H7 (cell line): ENCODE measurements at regions not wholly inside any gene's neighbourhood (a gene's known extent, or its start where the extent isn't known, plus 50 kb on each side); places are given as distances from the start of the nearest gene placed in this dataset.

ENCODE experiments used
- DNase-seq: peaks from one replicate; pipeline ENCODE4 v3.0.0; 2012
- H3K27me3 ChIP-seq: 2 replicates; pipeline ENCODE4 v1.6.0; 2011; ENCODE audit warnings: mild to moderate bottlenecking, low read length; ENCODE audit not compliant: control insufficient read depth, insufficient read depth
- H3K36me3 ChIP-seq: replicated peaks from 2 replicates; pipeline ENCODE4 v1.5.1; 2011; ENCODE audit warnings: low read length; ENCODE audit not compliant: control insufficient read depth, insufficient read depth
- H3K4me3 ChIP-seq: 2 replicates; pipeline ENCODE4 v1.5.1; 2011; ENCODE audit warnings: low read depth, mild to moderate bottlenecking, control low read depth, low read length, moderate library complexity; ENCODE audit not compliant: insufficient read depth

DNA sequence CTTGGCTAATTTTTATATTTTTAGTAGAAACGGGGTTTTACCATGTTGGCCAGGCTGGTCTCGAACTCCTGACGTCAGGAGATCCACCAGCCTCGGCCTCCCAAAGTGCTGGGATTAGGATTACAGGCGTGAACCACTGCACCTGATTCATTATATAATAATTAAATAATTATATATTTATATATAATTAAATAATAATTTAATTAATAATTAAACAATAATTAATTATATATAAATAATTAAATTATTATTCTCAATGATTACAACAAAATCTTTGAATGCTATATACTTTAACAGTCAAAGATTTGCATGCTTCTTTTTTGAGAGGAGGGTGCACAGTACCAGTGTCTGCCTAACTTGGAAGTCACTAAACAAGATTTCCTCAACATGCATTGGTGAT, 872.3 kb downstream of the EFNB2 start:
- H3K27me3 ChIP-seq: no peaks in the 10 kb centered on the region
- H3K36me3 ChIP-seq: no peaks in the 10 kb centered on the region
- no peak for DNase-seq
- H3K4me3 ChIP-seq: no peak overlapping the region

DNA sequence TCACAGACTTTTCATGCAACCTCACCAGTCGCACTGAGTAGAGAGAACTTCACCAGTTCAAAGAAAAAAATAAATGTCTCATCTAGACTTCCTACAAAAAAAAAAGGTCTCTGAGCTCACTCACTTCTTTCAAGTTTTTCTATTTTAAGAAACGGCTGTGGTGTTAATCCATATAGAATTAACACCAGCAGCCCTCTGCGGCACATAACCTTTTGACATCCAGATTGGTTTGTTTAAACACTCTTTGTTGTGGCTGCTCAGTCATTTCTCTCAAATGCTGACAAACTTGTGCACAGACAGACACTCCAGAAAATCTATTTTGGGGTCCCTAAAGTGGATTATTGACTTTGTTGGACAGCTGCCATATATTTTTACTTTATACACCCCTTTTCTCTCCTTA, 874.9 kb downstream of the EFNB2 start:
- Histone ChIP-seq H3K36me3 (no peaks in the 10 kb centered on the region), H3K4me3 (no peak overlapping the region), H3K27me3 (no peaks in the 10 kb centered on the region)
- DNase-seq: no peak

DNA sequence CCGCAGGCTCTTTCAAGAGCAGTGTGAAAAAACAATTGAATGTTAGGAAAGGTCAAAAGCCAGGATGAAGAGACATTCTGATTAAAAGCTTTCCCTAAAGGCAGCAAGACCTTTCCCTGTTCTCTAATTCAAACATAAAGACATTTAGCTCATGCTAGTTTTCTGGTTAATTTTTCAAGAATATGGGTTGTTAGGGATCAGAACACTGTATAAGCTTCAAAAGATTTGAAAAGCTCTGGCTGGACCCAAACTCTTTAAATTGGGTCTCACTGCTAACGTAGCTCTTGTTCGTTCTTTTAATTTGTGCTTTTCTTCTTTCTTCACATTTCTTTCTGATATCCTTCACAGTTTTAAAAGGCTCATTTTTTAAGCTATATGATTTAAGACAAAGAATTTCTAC, 877.0 kb downstream of the EFNB2 start:
- H3K36me3 ChIP-seq: no peaks in the 10 kb centered on the region
- H3K4me3 ChIP-seq: no peak overlapping the region
- no peak for DNase-seq
- no peaks in the 10 kb centered on the region for H3K27me3 ChIP-seq

DNA sequence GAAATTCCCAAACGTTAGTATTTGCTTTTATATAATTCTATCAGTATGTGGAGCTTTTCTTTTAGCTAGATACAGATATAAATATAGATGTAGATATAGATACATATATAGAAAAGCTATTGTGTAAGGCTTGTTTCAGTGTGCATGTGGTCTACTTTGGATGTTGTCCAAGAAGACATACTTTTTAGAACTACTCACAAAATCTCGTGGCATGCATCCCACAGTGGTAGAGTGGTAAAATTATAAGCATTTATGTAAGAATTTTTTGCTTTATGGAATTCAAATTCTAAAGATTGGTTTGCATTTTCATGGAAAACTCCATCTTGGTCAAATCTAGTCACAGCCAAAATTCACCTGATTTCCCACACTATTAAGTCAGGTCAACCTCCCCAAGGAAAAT, 880.4 kb downstream of the EFNB2 start:
- DNase-seq: no peak
- H3K36me3 ChIP-seq: no peaks in the 10 kb centered on the region
- H3K27me3 ChIP-seq: no peaks in the 10 kb centered on the region
- no peak overlapping the region for H3K4me3 ChIP-seq

DNA sequence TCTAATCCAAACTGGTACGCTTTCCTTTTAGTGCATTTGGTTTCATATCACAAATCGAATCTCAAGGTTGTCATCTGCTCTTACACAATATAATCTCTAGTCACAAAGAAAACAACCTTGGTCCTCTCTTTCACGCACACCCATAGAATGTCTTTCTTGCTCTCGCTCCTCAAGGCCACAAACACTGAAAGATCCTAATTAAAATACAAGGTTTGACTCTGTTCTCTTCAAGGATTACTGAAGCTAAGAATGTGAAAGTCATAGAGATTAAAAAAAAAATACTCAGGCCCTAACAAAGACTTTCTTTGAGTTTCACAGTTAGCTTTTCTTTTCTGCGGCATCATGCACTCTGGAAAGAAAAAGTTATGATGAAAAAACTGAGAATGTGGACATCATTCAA, 891.5 kb downstream of the EFNB2 start:
- H3K4me3 ChIP-seq: no peak overlapping the region
- DNase-seq: no peak
- H3K36me3 ChIP-seq: no peaks in the 10 kb centered on the region

DNA sequence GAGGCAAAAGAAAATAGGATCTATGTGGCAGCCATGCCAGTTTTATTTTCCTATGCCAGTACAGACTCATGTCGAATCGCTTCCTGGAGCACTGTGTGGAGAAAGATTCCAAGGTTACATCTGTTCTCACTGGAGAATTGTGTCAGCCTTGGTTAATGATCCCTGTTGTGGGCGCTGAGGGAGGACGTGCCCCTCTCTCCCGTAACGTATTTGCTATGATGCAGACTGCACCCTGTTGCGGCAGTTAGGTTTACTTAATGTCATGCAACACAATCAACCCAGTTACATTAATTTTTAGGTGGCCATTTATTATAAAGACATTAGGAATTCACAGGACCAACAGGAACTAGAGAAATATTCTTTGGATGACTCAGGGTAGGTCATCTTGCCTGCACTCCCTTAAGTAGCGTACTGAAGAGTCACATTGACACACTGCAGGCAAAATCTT, 892.9 kb downstream of the EFNB2 start:
- Histone ChIP-seq H3K4me3 (no peak overlapping the region), H3K27me3 (no peaks in the 10 kb centered on the region), H3K36me3 (no peaks in the 10 kb centered on the region)
- DNase-seq: no peak

More for the DNA sequence above, 891.5 kb downstream of the EFNB2 start:
- no peaks in the 10 kb centered on the region for H3K27me3 ChIP-seq

DNA sequence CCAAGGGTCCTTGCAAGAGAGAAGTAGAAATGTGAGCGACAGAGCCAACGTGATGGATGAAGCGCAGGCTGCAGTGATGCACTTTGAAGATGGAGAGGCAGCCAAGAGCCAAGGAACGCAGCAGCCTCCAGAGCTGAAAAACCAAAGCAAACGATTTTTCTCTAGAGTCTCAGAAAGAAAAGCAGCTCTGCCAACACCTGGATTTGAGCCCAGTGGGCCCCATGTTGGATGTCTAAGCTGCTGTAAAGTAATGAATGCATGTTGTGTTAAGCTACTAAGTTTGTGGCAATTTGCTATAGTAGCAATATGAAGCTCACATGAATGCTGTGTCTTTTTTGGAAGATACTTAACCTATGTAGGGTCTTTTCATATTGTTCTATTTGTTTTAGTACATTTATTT, 894.3 kb downstream of the EFNB2 start:
- no peak for DNase-seq
- no peaks in the 10 kb centered on the region for H3K27me3 ChIP-seq
- H3K36me3 ChIP-seq: no peaks in the 10 kb centered on the region
- H3K4me3 ChIP-seq: no peak overlapping the region

DNA sequence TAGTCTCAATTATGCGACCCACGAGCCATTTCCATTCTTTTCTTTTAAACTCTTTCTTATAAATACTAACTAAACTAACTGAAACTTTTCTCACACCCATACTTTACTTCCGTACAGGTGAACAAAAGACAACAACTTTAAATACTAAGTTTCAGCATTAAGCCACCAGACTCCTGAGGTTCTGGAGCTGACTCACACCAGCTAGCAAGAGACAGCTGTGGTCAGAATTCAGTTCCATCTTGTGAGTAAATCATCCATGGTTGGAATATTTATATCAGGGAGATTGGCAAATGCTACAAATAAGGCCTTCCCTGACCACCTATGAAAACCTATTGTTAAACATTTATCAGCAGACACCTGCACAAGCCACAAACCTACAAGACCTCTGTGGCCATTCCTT, 897.0 kb downstream of the EFNB2 start:
- Histone ChIP-seq H3K4me3 (no peak overlapping the region), H3K27me3 (no peaks in the 10 kb centered on the region), H3K36me3 (no peaks in the 10 kb centered on the region)
- no peak for DNase-seq

DNA sequence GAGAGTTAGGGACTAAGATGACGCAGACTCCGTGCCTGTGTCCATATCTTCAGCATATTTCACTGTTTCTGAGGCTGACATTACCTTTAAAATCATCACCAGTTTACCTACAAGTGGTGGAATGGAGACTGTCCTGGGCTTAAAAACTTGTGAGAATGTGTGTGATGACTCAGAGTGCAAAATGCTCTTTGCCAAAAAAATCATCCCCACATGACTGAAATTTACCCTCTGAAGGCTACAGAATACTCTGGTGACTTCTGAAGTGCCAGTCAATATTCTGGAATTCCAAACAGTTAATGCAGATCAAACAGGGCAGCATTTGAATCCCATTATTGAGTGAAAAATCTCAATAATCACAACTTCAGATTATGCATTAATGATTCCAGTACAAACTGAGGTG, 901.4 kb downstream of the EFNB2 start:
- Histone ChIP-seq H3K36me3 (no peaks in the 10 kb centered on the region), H3K27me3 (no peaks in the 10 kb centered on the region), H3K4me3 (no peak overlapping the region)
- no peak for DNase-seq

DNA sequence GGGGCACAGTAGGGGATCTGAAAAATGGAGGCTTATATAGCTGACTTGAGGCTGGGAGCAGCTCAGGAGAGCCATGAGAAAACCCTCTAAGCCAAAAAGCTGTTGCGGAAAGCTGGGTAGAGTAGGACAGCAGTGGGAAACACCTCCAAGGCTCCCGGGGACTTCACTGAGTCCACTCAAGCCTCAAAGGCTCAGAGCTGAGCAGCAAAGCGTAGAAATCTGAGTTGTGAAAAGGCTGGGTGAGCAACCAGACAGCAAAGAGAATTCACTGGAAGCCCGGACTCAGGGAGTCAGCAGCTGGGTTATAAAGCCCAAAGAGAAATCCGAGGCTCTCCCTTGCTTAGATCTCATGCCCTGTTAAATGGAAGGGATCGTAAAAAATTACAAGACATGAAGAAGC, 905.0 kb downstream of the EFNB2 start:
- Histone ChIP-seq H3K4me3 (no peak overlapping the region), H3K27me3 (no peaks in the 10 kb centered on the region), H3K36me3 (no peaks in the 10 kb centered on the region)
- no peak for DNase-seq

DNA sequence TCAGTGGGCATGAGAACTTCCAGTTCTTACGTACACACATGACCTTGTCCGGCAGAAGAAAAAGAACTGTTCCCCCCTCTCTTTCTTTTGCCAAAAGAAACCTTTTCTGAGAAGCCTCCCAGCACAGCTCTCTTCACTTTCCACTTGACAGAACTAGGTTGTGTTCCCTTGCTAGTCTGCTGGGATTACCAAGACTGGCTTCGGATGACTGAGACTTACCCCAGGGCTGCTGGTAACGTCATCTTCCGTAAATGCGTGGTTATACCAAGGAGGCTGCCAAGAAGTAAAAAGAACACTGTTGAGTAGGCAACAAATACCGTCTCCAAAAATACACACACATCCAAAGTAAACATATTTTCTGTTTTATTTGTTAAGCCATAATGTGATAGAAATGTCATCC, 908.2 kb downstream of the EFNB2 start:
- Histone ChIP-seq H3K36me3 (no peaks in the 10 kb centered on the region), H3K27me3 (no peaks in the 10 kb centered on the region), H3K4me3 (no peak overlapping the region)
- DNase-seq: no peak

DNA sequence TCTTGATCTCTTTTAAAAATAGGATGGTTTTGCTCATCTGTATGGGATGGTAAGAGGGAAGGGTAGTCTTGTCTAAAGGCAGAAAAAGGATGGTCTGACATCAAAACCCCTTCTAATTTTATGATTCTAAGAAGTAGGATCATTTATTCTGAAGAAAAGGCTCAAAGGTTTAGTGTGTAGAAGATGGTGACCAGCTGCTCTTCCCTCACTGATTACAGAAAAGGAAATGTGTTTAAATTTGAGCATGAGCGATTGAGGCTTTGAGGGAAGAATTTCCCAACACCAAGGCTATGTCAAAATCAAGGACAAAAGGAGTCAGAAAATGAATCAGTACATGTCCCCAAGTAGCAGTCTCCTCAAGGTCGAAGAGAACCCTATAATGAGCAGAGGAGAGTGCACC, 909.8 kb downstream of the EFNB2 start:
- no peaks in the 10 kb centered on the region for H3K27me3 ChIP-seq
- no peak overlapping the region for H3K4me3 ChIP-seq
- DNase-seq: no peak
- H3K36me3 ChIP-seq: no peaks in the 10 kb centered on the region

DNA sequence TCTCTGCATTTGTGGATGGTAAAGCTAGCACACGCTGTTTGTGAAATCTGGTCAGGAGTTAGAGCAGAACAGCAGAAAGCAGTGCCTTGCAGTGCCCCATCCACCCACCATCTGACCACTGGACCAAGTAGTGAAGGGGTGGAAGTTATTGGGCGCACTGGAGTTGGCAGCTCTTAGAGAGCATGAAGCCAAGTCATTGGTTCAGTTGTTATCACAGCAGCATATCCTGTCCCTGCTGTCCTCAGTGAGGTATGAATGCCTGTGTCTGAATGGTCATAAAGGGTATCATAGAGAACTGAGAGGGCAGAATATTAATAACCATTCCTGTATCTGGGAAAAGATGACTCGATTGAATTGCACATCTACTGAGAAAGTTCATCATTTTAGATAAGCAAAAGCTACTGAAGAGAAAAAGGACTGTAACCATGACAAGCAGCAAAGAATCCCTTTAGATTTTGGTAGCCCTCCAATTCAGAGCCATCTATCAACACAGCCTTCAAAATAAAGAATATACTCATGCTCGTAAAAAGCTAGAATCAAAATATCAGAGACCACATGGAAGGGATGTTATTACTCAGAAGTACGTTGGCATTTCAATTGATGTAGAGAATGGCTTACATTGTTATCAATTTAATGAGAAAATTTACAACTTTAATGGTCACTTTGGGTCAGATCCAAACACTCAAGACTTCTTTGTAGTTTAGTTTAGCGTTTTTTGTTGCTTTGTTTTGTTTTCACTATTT, 919.0 kb downstream of the EFNB2 start:
- DNase-seq: no peak
- Histone ChIP-seq H3K4me3 (no peak overlapping the region), H3K27me3 (no peaks in the 10 kb centered on the region), H3K36me3 (no peaks in the 10 kb centered on the region)

DNA sequence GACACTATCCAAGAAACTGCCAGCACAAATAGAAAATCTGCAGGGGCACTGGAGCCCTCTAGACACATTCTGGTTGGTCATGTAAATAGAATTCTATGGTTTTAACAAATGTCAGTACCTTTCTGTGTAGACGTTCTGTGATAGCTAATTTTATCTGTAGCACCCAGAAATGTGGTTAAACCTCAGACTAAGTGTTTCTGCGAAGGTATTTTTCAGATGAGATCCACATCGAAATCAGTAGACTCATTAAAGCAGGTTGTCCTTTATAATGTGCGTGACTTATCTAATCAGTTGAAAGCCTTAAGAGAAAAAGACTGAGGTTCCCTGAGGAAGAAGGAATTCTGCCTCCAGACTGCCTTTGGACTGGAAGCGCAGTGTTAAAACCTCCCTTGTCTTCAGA, 922.9 kb downstream of the EFNB2 start:
- Histone ChIP-seq H3K36me3 (no peaks in the 10 kb centered on the region), H3K4me3 (no peak overlapping the region), H3K27me3 (no peaks in the 10 kb centered on the region)
- DNase-seq: no peak

DNA sequence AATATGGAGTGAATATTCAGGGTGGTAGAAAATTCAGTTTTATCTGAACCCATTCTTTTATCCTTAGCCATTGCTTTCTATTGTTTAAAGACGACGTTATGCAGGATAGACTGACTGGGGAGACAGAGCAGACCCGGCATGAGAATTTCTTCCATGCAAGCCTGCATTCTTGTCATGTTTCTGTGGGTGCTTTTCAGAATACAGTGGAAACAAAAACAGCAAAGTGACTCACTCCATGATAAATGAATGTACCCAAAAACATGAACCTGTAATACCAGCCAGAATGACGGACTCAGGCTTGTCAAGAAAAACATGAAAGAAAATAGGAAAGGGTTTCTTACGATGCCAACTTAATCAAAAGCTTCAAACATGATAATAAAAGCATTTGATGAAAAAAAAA, 924.0 kb downstream of the EFNB2 start:
- Histone ChIP-seq H3K27me3 (no peaks in the 10 kb centered on the region), H3K36me3 (no peaks in the 10 kb centered on the region), H3K4me3 (no peak overlapping the region)
- DNase-seq: no peak

DNA sequence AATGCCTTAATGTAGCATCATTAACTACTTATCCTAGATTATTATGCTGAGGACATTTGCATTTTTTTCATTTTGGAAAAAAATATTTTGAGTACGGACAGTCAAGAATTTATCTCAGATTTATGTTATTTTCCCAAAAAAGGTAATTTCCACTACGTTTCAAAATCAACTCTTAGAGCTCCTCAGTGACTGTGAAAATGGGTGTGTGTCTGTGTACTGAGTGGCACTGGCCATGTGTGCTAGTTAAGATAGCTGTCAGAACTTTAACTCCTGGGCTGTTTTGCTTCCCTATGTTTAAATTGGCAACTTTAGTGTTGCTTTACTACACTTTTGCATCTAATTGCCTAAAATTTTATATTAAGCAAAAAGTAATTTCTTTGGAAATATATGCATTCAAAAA, 927.4 kb downstream of the EFNB2 start:
- no peaks in the 10 kb centered on the region for H3K36me3 ChIP-seq
- H3K27me3 ChIP-seq: no peaks in the 10 kb centered on the region
- no peak overlapping the region for H3K4me3 ChIP-seq
- no peak for DNase-seq
